ENCODE measurements at regions not wholly inside any gene's neighbourhood (a gene's known extent, or its start where the extent isn't known, plus 50 kb on each side); places are given as distances from the start of the nearest gene placed in this dataset.

DNA sequence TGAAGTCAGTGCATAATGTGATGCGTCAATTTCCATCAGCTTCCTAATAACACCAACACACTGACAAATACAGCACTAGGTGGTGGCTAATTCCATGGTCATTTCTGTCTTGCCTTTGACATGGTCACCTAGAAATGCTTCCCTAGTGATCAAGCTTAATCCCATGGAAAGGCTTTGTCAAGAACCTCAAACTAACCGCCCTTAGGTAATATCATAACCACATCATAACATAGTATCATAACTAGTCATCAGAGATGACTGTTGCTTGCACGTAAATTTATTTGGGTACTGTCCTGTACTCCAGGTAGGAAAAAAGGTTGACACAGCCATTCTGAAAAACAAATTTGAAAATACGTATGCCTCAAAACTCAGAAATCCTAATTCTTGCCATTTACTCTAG is 471.8 kb downstream of the IRS1 start:
- TF ChIP-seq RAD21 (IDR thresholded peaks at IDR 0.05) (no peak), TAF1 (conservative IDR thresholded peaks at IDR 0.05) (no peak), SP1 (IDR thresholded peaks at IDR 0.05) (no peak), HNF4A (conservative IDR thresholded peaks at IDR 0.05) (no peak), GABPA (IDR thresholded peaks at IDR 0.05 in 1 of 2, conservative IDR thresholded peaks at IDR 0.05 in 1 of 2) (no peak), EGR1 (IDR thresholded peaks at IDR 0.05; ENCODE audit: low read depth in 2 of 2) (no peak), HNF4G (IDR thresholded peaks at IDR 0.05) (no peak)
- TF ChIP-seq, protein P1, sequence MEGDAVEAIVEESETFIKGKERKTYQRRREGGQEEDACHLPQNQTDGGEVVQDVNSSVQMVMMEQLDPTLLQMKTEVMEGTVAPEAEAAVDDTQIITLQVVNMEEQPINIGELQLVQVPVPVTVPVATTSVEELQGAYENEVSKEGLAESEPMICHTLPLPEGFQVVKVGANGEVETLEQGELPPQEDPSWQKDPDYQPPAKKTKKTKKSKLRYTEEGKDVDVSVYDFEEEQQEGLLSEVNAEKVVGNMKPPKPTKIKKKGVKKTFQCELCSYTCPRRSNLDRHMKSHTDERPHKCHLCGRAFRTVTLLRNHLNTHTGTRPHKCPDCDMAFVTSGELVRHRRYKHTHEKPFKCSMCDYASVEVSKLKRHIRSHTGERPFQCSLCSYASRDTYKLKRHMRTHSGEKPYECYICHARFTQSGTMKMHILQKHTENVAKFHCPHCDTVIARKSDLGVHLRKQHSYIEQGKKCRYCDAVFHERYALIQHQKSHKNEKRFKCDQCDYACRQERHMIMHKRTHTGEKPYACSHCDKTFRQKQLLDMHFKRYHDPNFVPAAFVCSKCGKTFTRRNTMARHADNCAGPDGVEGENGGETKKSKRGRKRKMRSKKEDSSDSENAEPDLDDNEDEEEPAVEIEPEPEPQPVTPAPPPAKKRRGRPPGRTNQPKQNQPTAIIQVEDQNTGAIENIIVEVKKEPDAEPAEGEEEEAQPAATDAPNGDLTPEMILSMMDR (IDR thresholded peaks at IDR 0.05; ENCODE audit: low read depth, low read length, missing input control) = no peak
- TF ChIP-seq, protein P2, sequence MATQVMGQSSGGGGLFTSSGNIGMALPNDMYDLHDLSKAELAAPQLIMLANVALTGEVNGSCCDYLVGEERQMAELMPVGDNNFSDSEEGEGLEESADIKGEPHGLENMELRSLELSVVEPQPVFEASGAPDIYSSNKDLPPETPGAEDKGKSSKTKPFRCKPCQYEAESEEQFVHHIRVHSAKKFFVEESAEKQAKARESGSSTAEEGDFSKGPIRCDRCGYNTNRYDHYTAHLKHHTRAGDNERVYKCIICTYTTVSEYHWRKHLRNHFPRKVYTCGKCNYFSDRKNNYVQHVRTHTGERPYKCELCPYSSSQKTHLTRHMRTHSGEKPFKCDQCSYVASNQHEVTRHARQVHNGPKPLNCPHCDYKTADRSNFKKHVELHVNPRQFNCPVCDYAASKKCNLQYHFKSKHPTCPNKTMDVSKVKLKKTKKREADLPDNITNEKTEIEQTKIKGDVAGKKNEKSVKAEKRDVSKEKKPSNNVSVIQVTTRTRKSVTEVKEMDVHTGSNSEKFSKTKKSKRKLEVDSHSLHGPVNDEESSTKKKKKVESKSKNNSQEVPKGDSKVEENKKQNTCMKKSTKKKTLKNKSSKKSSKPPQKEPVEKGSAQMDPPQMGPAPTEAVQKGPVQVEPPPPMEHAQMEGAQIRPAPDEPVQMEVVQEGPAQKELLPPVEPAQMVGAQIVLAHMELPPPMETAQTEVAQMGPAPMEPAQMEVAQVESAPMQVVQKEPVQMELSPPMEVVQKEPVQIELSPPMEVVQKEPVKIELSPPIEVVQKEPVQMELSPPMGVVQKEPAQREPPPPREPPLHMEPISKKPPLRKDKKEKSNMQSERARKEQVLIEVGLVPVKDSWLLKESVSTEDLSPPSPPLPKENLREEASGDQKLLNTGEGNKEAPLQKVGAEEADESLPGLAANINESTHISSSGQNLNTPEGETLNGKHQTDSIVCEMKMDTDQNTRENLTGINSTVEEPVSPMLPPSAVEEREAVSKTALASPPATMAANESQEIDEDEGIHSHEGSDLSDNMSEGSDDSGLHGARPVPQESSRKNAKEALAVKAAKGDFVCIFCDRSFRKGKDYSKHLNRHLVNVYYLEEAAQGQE (IDR thresholded peaks at IDR 0.05) = no peak
- TF ChIP-seq, protein P3, sequence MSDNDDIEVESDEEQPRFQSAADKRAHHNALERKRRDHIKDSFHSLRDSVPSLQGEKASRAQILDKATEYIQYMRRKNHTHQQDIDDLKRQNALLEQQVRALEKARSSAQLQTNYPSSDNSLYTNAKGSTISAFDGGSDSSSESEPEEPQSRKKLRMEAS (IDR thresholded peaks at IDR 0.05) = no peak
- TF ChIP-seq, protein P4, sequence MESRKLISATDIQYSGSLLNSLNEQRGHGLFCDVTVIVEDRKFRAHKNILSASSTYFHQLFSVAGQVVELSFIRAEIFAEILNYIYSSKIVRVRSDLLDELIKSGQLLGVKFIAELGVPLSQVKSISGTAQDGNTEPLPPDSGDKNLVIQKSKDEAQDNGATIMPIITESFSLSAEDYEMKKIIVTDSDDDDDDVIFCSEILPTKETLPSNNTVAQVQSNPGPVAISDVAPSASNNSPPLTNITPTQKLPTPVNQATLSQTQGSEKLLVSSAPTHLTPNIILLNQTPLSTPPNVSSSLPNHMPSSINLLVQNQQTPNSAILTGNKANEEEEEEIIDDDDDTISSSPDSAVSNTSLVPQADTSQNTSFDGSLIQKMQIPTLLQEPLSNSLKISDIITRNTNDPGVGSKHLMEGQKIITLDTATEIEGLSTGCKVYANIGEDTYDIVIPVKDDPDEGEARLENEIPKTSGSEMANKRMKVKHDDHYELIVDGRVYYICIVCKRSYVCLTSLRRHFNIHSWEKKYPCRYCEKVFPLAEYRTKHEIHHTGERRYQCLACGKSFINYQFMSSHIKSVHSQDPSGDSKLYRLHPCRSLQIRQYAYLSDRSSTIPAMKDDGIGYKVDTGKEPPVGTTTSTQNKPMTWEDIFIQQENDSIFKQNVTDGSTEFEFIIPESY (IDR thresholded peaks at IDR 0.05) = no peak

Data from liver (tissue), 3 donors.